HG03025 (cell line): ENCODE measurements at regions not wholly inside any gene's neighbourhood (a gene's known extent, or its start where the extent isn't known, plus 50 kb on each side); places are given as distances from the start of the nearest gene placed in this dataset.
"Not testable (repeated sequence)": the region's sequence is repeated elsewhere in the genome, so short reads cannot be mapped to it uniquely, and the experiment has no call there.

Source experiments
- ATAC-seq: cut with Tn5 transposase; IDR thresholded peaks from one replicate; pipeline ENCODE4 v1.9.1; 2021; ENCODE audit warnings: mild to moderate bottlenecking, moderate library complexity; ENCODE audit not compliant: unreplicated experiment, low FRiP score

GRCh38 chr1:173257805-173258204 is 50.7 kb upstream of the TNFSF4 start:
- ATAC-seq, result no peak

- ATAC-seq, result no peak
Measured at GRCh38 chr1:173258479-173259264, 51.5 kb upstream of the TNFSF4 start.

DNA sequence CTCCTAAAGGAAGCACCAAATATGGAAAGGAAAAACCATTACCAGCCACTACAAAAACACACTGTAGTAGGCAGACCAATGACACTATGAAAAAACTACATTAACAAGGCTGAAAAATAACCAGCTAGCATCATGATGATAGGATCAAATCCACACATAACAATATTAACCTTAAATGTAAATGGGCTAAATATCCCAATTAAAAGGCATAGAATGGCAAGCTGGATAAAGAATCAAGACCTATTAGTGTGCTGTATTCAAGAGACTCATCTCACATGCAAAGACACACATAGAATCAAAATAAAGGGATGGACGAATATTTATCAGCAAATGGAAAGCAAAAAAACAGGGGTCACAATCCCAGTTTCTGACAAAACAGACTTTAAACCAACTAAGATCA is 53.2 kb upstream of the TNFSF4 start:
- ATAC-seq, result not testable (repeated sequence)

DNA sequence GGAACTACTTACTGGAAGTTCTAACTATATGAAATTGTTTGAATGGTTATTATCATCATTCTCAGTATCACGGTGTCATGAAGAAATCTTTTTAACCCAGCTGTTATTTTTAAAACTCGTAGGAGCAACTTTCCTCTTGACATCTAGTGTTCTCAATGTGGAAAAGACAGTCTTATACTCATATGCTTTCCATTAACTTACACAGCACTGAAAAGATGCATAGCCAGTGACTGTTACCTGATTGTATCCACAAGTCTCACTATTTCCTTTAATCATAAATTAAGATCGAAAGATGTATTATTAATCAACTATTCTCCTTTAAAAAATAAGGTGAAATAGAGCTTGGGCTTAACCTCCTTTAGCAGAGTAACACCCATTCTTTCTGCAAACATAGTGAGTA is 59.7 kb upstream of the TNFSF4 start:
- ATAC-seq, result no peak

- no peak for ATAC-seq
Measured at GRCh38 chr1:173267453-173267945, 60.4 kb upstream of the TNFSF4 start.

DNA sequence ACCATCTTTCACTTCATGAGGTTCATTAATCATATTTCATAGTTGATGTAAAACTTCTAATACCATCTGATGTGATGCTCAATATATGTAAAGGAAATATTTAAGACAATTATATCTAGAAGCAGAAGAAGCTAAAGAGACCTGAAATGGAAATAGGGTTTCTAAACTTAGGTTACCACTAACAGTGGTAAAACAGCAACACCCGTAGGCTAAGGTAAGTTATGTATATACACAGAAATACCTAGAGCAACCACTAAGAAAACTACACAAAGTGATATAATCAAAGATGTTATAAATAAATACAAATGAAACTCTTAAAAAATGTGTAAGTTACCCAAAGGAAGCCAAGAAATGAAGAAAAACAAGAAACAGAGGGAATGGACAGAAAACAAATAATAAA is 61.1 kb upstream of the TNFSF4 start:
- no peak for ATAC-seq

DNA sequence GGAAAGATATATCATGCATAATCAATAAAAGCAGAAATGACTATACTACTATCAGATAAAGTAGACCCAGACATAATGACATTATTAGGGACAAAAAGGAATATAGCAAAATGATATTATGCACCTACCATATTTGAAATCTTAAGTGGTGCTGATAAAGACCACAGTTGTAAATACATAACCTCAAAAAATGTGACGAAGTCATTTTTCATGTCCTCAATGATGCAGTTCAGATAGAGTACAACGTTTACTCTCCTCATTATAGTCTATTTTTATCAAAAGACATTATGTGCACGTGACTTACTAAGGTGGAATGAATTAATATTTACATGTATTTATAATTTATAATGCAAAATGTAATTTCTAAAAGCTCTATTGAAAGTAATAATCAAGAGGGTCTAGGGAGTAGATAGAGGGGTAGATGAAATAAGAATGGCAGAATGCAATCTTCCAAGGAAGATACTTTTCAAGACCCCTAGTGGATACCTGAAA is 61.7 kb upstream of the TNFSF4 start:
- no peak for ATAC-seq

DNA sequence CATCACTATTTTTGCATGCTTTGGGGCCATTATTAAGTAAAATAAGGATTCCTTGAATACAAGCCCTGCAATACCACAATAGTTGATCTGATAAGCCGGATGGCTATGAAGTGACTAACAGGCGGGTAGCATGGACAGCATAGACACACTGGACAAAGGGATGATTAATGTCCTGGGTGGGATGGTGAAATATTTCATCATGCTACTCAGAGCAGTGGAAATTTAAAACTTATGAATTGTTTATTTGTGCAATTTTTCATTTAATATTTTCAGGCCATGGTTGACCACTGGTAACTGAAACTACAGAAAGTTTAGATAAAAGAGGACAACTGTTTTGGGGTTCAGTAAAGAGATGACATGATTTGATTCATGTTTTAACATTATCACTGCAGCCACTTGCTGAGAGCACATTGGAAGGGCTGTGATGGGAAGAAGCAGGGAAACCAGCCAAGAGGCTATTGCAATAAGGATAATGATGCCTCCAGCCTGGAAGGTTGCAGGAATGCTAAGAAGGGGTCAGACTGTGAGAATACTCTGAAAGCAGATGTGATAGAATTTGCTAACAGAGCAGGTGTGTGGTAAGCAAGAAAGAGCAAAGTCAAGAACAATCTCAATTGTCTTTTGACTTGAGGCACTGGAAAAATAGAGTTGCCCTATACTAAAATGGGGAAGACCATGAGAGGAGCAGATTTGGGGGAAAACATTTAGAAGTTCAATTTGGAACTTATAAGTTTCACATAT is 62.5 kb upstream of the TNFSF4 start:
- no peak for ATAC-seq

DNA sequence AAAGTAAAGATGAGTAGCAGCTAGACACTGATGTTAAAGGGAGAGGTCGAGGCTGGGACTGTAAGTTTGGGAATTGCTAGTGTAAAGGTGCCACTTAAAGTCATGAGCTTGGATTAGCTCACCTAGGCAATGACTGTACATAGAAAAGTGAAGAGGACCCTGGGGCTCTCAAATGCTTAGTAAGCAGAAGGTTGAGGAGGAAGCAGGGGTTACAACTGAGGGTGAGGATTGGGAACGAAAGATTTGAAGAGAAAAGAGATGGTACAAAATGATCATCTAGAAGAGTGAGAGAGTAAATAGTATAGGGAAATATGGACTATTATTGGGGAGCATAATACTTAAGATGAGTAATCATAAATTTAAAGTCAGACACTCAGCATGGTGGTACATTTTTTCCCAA is 63.1 kb upstream of the TNFSF4 start:
- ATAC-seq, result no peak

DNA sequence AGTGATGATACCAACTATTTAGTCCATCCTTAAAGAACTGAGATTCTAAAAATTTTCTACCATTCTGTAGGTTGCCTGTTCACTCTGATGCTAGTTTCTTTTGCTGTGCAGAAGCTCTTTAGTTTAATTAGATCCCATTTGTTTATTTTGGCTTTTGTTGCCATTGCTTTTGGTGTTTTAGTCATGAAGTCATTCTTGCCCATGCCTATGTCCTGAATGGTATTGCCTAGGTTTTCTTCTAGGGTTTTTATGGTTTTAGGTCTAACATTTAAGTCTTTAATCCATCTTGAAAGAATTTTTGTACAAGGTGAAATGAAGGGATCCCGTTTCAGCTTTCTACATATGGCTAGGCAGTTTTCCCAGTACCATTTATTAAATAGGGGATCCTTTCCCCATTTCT is 63.9 kb upstream of the TNFSF4 start:
- ATAC-seq, result not testable (repeated sequence)

GRCh38 chr1:173275496-173275895 is 68.4 kb upstream of the TNFSF4 start:
- no peak for ATAC-seq

DNA sequence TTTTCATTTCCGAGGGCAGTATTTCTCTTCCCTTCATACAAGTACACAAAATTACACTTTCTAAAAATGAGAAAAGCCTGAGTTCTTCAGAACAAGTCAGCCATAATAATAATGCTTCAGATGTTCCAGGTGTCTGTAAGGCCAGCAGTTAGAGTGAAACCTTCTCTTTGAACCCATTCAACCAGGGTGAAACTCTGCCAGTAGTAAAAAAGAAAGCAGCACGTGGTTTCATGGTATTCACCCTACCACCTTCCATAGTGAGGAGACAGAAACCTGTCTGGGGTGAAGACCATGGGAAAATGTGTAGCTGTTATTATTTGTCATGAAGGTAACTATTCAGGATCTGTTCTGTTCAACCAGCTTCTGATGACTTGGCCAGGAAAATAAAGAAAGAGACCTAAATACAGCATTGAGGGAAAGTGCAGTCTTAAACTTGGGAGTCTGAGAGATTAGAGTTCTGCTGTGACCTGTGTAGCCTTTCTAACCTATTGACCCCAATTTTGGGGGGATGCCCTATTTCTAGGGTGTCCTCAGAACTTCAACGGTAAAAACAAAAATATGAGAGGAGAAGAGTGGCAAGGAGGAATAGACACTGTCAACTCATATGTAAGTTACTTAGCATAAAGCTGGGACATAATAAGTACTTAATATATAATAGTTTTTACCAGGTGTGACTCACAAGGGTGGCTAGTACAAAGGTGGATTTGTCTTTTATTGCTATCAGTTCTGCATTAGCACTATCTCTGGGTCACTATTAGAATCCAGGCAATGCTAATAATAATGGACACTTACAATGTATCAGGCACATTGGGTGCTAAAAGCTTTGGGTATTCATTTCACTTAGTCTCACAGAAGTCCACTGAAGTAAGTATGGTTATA is 70.0 kb upstream of the TNFSF4 start:
- ATAC-seq, result peak; percentile 90

DNA sequence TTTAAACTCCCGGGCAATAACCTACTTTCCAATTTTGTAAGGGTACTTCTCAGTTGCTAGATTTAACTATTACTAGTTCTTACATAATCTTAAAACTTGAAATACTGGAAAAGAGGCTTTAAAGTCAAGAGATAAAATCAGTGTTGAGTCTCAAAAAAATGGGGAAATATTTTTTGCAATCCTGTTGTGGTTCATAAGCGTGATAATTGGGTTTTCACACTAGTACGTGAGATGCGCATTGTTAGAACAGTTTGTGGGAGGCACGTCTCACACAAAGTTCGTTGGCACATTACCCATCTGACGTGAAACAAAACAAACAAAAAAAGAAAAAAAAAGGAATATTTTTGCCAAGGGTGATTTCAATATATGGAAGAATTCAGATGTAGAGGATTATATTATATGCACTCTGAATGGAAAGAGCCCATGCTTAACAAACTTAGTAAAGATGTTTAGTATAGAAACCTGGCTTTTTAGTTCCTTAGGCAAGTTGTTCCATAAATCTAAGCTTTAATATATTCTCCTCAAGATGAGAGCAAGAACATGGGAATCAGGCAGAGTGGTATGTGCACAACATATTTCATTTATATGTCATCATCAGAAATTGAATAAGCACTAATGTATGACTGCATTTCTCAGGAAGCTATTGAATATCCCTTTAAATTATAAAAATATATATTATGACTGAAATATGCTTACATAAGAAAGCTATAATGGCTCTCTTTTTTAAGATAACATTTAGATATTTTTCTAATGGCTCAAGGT is 73.9 kb upstream of the TNFSF4 start:
- no peak for ATAC-seq

- no peak for ATAC-seq
Measured at GRCh38 chr1:173285048-173285447, 77.9 kb upstream of the TNFSF4 start.

DNA sequence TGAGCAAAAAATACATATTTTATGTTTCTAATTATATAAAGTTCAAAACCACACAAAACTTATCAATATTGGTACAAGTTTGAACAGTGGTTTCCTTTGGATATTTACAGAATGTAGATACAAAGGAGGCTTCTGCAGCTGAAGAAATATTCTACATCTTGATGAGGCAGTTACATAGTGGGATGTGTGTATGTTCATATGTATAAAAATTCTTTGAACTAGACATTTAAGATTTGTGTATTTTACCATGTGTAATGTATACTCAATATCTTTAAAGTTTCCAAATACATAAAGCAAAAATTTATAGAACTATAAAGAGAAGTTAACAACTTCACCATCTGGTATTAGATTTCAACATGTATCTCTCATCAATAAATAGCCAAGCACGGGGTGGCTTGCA is 80.7 kb upstream of the TNFSF4 start:
- no peak for ATAC-seq

DNA sequence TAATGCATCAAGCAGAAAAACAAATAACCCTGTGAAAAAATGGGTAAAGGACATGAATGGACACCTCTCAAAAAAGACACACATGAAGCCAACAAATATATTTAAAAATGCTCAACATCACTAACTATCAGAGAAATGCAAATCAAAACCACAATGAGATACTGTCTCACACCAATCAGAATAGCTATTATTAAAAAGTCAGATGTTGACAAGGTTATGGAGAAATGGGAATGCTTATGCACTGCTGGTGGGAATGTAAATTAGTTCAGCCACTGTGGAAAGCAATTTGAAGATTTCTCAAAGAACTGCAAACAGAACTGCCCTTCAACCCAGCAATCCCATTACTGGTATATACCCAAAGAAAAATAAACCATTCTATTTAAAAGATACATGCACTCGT is 86.6 kb upstream of the TNFSF4 start:
- no peak for ATAC-seq

GRCh38 chr1:173294843-173295242 is 87.7 kb upstream of the TNFSF4 start:
- ATAC-seq, result no peak

- ATAC-seq, result no peak
Measured at GRCh38 chr1:173295391-173295790, 88.3 kb upstream of the TNFSF4 start.

GRCh38 chr1:173295995-173296394 is 88.9 kb upstream of the TNFSF4 start:
- no peak for ATAC-seq

GRCh38 chr1:173297798-173298391 is 90.8 kb upstream of the TNFSF4 start:
- ATAC-seq, result peak; percentile 86
